HEK293 (cell line): ENCODE measurements at regions not wholly inside any gene's neighbourhood (a gene's known extent, or its start where the extent isn't known, plus 50 kb on each side); places are given as distances from the start of the nearest gene placed in this dataset.

Experiments used
- CTCF ChIA-PET: fragments of 350-600 bp; formaldehyde crosslinking; extraction: SDS; loops from one replicate; lab custom pipeline; 2021; ENCODE audit warnings: antibody characterized with exemption; lab: Yijun Ruan, JAX
- POLR2A ChIA-PET: fragments of 300-600 bp; formaldehyde crosslinking; extraction: SDS; loops from one replicate; lab custom pipeline; 2020; ENCODE audit warnings: antibody characterized with exemption, inconsistent platforms; lab: Yijun Ruan, JAX
- H3K27ac ChIP-seq: fragments of 200-500 bp; sonication (Bioruptor generic); 2 replicates; pipeline ENCODE4 v1.5.1; 2014; ENCODE audit warnings: low read depth, low read length, control low read depth, inconsistent platforms; ENCODE audit errors: extremely low read depth
- H3K36me3 ChIP-seq, 2 experiments: fragments of 200-500 bp in 1 of 2; sonication (Bioruptor generic) in 1 of 2; 1 replicate in 1 of 2; 2 replicates in 1 of 2; pipeline ENCODE4 v1.5.1; 2014 to 2017; ENCODE audit warnings: inconsistent platforms in 2 of 2, low read length in 2 of 2; ENCODE audit not compliant: control insufficient read depth in 2 of 2, insufficient read depth in 1 of 2
- H3K4me1 ChIP-seq: fragments of 200-500 bp; sonication (Bioruptor generic); 2 replicates; pipeline ENCODE4 v1.5.1; 2014; ENCODE audit warnings: mild to moderate bottlenecking, low read length, inconsistent platforms; ENCODE audit not compliant: control insufficient read depth, insufficient read depth
- H3K4me3 ChIP-seq: 2 replicates; pipeline ENCODE4 v1.5.1; 2011; ENCODE audit warnings: low read depth, mild to moderate bottlenecking, control low read depth, low read length, moderate library complexity
- H3K9me3 ChIP-seq: fragments of 200-500 bp; sonication (Bioruptor generic); 2 replicates; pipeline ENCODE4 v1.5.1; 2014; ENCODE audit warnings: low read depth, low read length, inconsistent platforms; ENCODE audit not compliant: control insufficient read depth, insufficient read depth
- CTCF ChIP-seq: fragments of 450-650 bp; formaldehyde crosslinking; IDR thresholded peaks from 2 replicates; pipeline ENCODE4 v1.5.1; 2016; ENCODE audit warnings: missing biosample characterization, missing genetic modification characterization
- HIC1 ChIP-seq: fragments of 450-650 bp; formaldehyde crosslinking; IDR thresholded peaks from 2 replicates; pipeline ENCODE4 v1.5.1; 2016; ENCODE audit warnings: missing biosample characterization, missing genetic modification characterization
- HOXA7 ChIP-seq: sonication (generic); formaldehyde crosslinking; IDR thresholded peaks from 2 replicates; pipeline ENCODE4 v1.8.1; 2022; ENCODE audit warnings: missing genetic modification reagents, borderline replicate concordance
- MYNN ChIP-seq: fragments of 450-650 bp; formaldehyde crosslinking; IDR thresholded peaks from 2 replicates; pipeline ENCODE4 v1.5.1; 2016; ENCODE audit warnings: missing biosample characterization, missing genetic modification characterization, borderline replicate concordance
- OVOL3 ChIP-seq: fragments of 450-650 bp; formaldehyde crosslinking; IDR thresholded peaks from 2 replicates; pipeline ENCODE4 v1.5.1; 2016; ENCODE audit warnings: missing biosample characterization, missing genetic modification characterization
- PRDM1 ChIP-seq: fragments of 450-650 bp; formaldehyde crosslinking; IDR thresholded peaks from 2 replicates; pipeline ENCODE4; 2016; ENCODE audit warnings: missing biosample characterization, missing genetic modification characterization
- PRDM4 ChIP-seq: fragments of 450-650 bp; formaldehyde crosslinking; IDR thresholded peaks from 2 replicates; pipeline ENCODE4 v1.5.1; 2017; ENCODE audit warnings: missing biosample characterization, missing genetic modification characterization
- ZBTB10 ChIP-seq: fragments of 450-650 bp; formaldehyde crosslinking; IDR thresholded peaks from 2 replicates; pipeline ENCODE4 v1.5.1; 2016; ENCODE audit warnings: missing biosample characterization, missing genetic modification characterization
- ZNF133 ChIP-seq: fragments of 450-650 bp; formaldehyde crosslinking; IDR thresholded peaks from 2 replicates; pipeline ENCODE4 v1.5.1; 2016; ENCODE audit warnings: missing biosample characterization, missing genetic modification characterization
- ZNF175 ChIP-seq: fragments of 450-650 bp; formaldehyde crosslinking; IDR thresholded peaks from 2 replicates; pipeline ENCODE4 v1.5.1; 2016; ENCODE audit warnings: missing biosample characterization, missing genetic modification characterization
- ZNF223 ChIP-seq: fragments of 450-650 bp; formaldehyde crosslinking; IDR thresholded peaks from 2 replicates; pipeline ENCODE4 v1.5.1; 2016; ENCODE audit warnings: missing biosample characterization, missing genetic modification characterization
- ZNF24 ChIP-seq: fragments of 450-650 bp; formaldehyde crosslinking; IDR thresholded peaks from 2 replicates; pipeline ENCODE4 v1.5.1; 2016; ENCODE audit warnings: missing biosample characterization, missing genetic modification characterization
- ZNF280D ChIP-seq: fragments of 450-650 bp; formaldehyde crosslinking; IDR thresholded peaks from 2 replicates; pipeline ENCODE4 v1.5.1; 2016; ENCODE audit warnings: missing biosample characterization, missing genetic modification characterization
- ZNF335 ChIP-seq: fragments of 450-650 bp; formaldehyde crosslinking; conservative IDR thresholded peaks from 2 replicates; pipeline ENCODE4 v1.5.1; 2016; ENCODE audit warnings: missing biosample characterization, missing genetic modification characterization
- ZNF398 ChIP-seq: fragments of 450-650 bp; formaldehyde crosslinking; IDR thresholded peaks from 2 replicates; pipeline ENCODE4 v1.5.1; 2017; ENCODE audit warnings: missing biosample characterization, missing genetic modification characterization
- ZNF549 ChIP-seq: fragments of 450-650 bp; IDR thresholded peaks from 2 replicates; pipeline ENCODE4 v1.5.1; 2018; ENCODE audit warnings: missing biosample characterization, missing genetic modification characterization, mild to moderate bottlenecking, inconsistent platforms, moderate library complexity
- ZNF571 ChIP-seq: fragments of 450-650 bp; formaldehyde crosslinking; IDR thresholded peaks from 2 replicates; pipeline ENCODE4 v1.5.0; 2017; ENCODE audit warnings: missing biosample characterization, missing genetic modification characterization
- ZNF621 ChIP-seq: fragments of 450-650 bp; formaldehyde crosslinking; IDR thresholded peaks from 2 replicates; pipeline ENCODE4 v1.5.1; 2017; ENCODE audit warnings: missing biosample characterization, missing genetic modification characterization
- ZNF654 ChIP-seq: fragments of 450-650 bp; formaldehyde crosslinking; IDR thresholded peaks from 2 replicates; pipeline ENCODE4 v1.5.1; 2016; ENCODE audit warnings: low read depth, missing biosample characterization, missing genetic modification characterization
- ZNF747 ChIP-seq: fragments of 450-650 bp; formaldehyde crosslinking; IDR thresholded peaks from 2 replicates; pipeline ENCODE4 v1.5.1; 2016; ENCODE audit warnings: missing biosample characterization, missing genetic modification characterization

- CTCF ChIA-PET = no interaction called here
- H3K27ac ChIP-seq = no peak overlapping the region
- TF ChIP-seq HOXA7 (CRISPR knock-in tag) = no peak
- TF ChIP-seq ZNF24 (tag by site-specific recombination) = no peak
- TF ChIP-seq PRDM1 (tag by site-specific recombination) = no peak
- no peak for TF ChIP-seq OVOL3 (tag by site-specific recombination)
- no peak for TF ChIP-seq ZNF133
- no peak for TF ChIP-seq ZNF280D (tag by site-specific recombination)
- no peak for TF ChIP-seq ZBTB10 (tag by site-specific recombination)
- no peak for TF ChIP-seq ZNF398 (tag by site-specific recombination)
- no peak for TF ChIP-seq HIC1 (tag by site-specific recombination)
- TF ChIP-seq ZNF571 (tag by site-specific recombination) = no peak
- no peak for TF ChIP-seq ZNF335 (tag by site-specific recombination)
- no peak for TF ChIP-seq ZNF747 (tag by site-specific recombination)
- TF ChIP-seq PRDM4 (tag by site-specific recombination) = no peak
- TF ChIP-seq CTCF (tag by site-specific recombination) = no peak
- no peak for TF ChIP-seq ZNF549 (tag by site-specific recombination)
- TF ChIP-seq ZNF223 = no peak
- TF ChIP-seq ZNF621 (tag by site-specific recombination) = no peak
- TF ChIP-seq ZNF175 (tag by site-specific recombination) = no peak
- no peak for TF ChIP-seq MYNN (tag by site-specific recombination)
- no peak for TF ChIP-seq ZNF654
- no peak overlapping the region for H3K4me3 ChIP-seq
- no peaks in the 10 kb centered on the region for H3K9me3 ChIP-seq
- POLR2A ChIA-PET = no interaction called here
- H3K36me3 ChIP-seq = no peaks in the 10 kb centered on the region
- no peaks in the 10 kb centered on the region for H3K4me1 ChIP-seq
These were observed 636.9 kb upstream of the TLE4 start for GRCh38 chr9:78934880-78935279.
